CD4-positive, alpha-beta T cell treated with Interleukin-1 beta for 1 hour (primary cell): ENCODE measurements at regions not wholly inside any gene's neighbourhood (a gene's known extent, or its start where the extent isn't known, plus 50 kb on each side); places are given as distances from the start of the nearest gene placed in this dataset.

Experiments
- DNase-seq, 2 donors: peaks; one replicate each; pipeline ENCODE4 v3.0.0-alpha.2; 2020 to 2022

DNA sequence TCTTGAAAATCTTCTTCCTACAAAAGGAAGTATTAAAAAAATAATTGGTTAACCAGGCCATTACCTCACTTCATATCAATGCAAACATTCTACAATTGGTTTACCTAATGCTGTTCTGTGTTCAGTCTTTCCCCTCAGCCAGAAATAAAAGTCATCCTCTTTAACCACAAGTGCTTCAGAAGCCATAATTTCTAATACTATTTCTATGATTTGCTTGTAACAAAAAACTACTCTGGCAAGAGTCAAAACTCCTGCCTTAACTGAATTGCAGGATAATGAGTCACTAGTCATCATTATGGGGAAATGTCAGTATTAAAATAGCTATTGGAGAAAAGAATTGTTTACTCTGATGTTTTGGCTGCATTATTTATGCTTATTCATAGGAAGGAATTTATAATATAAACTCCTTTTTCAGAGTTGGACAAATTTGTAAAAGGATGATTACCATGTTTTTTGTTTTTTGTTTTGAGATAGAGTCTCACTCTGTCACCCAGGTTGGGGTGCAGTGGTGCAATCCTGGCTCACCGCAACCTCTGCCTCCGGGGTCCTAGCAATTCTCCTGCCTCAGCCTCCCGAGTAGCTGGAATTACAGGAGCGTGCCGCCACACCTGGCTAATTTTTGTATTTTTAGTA lies 55.5 kb upstream of the ODAD2 start:
- no peak for DNase-seq

DNA sequence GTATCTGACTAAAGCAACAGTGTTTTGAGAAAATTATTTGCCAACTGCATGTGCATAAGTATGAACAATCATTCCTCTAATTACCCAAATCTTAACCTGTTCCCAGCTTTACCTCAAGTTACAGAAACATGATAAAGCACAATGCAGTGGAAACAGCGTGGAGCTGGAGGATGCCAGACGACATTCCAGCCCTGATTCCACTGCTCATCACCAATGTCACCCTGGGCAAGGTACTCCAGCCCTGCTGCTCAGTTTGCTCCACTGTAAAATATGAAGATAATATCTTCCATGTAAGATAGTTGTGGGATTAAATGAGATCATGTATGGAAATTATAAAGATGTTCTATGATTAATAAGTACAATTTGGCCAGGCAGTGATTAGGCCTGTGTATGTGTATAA lies 50.4 kb upstream of the ODAD2 start:
- no peak for DNase-seq
